ENCODE measurements at regions not wholly inside any gene's neighbourhood (a gene's known extent, or its start where the extent isn't known, plus 50 kb on each side); places are given as distances from the start of the nearest gene placed in this dataset.

- intact Hi-C loops (cut with micrococcal nuclease), result no loop called here
- H3K36me3 ChIP-seq (replicated peaks in 1 of 2; ENCODE audit: control extremely low read depth in 1 of 2, control insufficient read depth in 1 of 2, extremely low read depth in 1 of 2, insufficient read depth in 2 of 2, low read length in 1 of 2), result no peaks in the 10 kb centered on the region
- H2AFZ ChIP-seq (ENCODE audit: insufficient read depth, low read depth, low read length, poor library complexity, severe bottlenecking), result no peak overlapping the region
- no peaks in the 10 kb centered on the region for H4K20me1 ChIP-seq (ENCODE audit: control insufficient read depth, insufficient read depth, low read length, poor library complexity, severe bottlenecking)
- no peak overlapping the region for H3K4me3 ChIP-seq (ENCODE audit: control extremely low read depth in 1 of 5, extremely low read depth in 1 of 5, insufficient read depth in 1 of 5, low read depth in 2 of 5, low read length in 4 of 5)
- H3K79me2 ChIP-seq (ENCODE audit: control insufficient read depth, insufficient read depth, low read length), result no peaks in the 10 kb centered on the region
- H3K9me3 Mint-ChIP-seq (ENCODE audit: insufficient read depth), result no peaks in the 10 kb centered on the region
- DNase-seq (no peak), ATAC-seq (ENCODE audit: low read depth) (no peak)
- H3K27me3 ChIP-seq (replicated peaks in 1 of 4; ENCODE audit: control extremely low read depth in 1 of 4, control insufficient read depth in 3 of 4, insufficient read depth in 4 of 4, low read length in 3 of 4), result no peaks in the 10 kb centered on the region
- H3K27ac Mint-ChIP-seq, result no peak overlapping the region
- POLR2A ChIA-PET, result no interaction called here
- no peak overlapping the region for H3K27ac ChIP-seq (ENCODE audit: low read length in 2 of 2)
- H3K4me1 Mint-ChIP-seq, result no peaks in the 10 kb centered on the region
- H3K4me1 ChIP-seq (ENCODE audit: control insufficient read depth in 2 of 2, insufficient read depth in 2 of 2, low read length in 2 of 2), result no peaks in the 10 kb centered on the region
- no peak overlapping the region for H3K4me3 Mint-ChIP-seq
- CTCF ChIA-PET, result no interaction called here
- WGBS (ENCODE audit: insufficient coverage), result 90% methylated on average over 4 of the region's 5 CpGs
- H3K9ac ChIP-seq (ENCODE audit: low read length), result no peak overlapping the region
- TF ChIP-seq EZH2 (IDR thresholded peaks at IDR 0.05; ENCODE audit: borderline replicate concordance, insufficient read depth, low read depth, low read length, poor library complexity, severe bottlenecking) (no peak), CTCF (IDR thresholded peaks at IDR 0.05) (no peak)
- peaks cover 0 to 4% (median 0%) of the 10 kb centered on the region in 3 donors for H3K9me3 ChIP-seq (ENCODE audit: control extremely low read depth in 1 of 3, control insufficient read depth in 2 of 3, insufficient read depth in 1 of 3, low read length in 2 of 3)
- H3K4me2 ChIP-seq (replicated peaks; ENCODE audit: low read depth, low read length, poor library complexity, severe bottlenecking), result no peak overlapping the region
- H3K27me3 Mint-ChIP-seq, result peaks cover 4% of the 10 kb centered on the region
These were observed 100.7 kb downstream of the GAS1 start for GRCh38 chr9:86846656-86847055.

DNA sequence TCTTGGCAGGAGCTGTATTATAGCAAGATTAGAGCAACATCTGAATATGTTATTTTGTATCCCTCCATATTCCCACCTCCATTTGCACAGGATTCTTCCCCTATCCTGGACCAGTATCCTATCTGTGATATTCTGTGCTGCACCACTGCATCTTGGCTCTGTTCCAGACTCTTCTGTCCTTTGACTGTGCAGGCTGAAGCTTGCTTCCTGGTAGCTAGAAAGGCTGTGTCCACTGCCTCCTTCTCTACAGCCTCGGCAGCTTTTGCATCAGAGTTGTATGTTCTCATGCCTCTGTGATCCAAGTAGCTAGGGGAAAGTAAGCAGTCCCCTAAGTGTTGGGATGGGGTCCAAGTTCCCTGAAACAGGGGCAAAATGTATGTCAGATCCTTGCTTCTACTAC, 104.1 kb downstream of the GAS1 start:
- no peaks in the 10 kb centered on the region for H3K9me3 Mint-ChIP-seq (ENCODE audit: insufficient read depth)
- Histone ChIP-seq H3K27ac (ENCODE audit: low read length in 2 of 2) (no peak overlapping the region), H3K79me2 (ENCODE audit: control insufficient read depth, insufficient read depth, low read length) (no peaks in the 10 kb centered on the region), H4K20me1 (ENCODE audit: control insufficient read depth, insufficient read depth, low read length, poor library complexity, severe bottlenecking) (no peaks in the 10 kb centered on the region), H2AFZ (ENCODE audit: insufficient read depth, low read depth, low read length, poor library complexity, severe bottlenecking) (no peak overlapping the region), H3K4me1 (ENCODE audit: control insufficient read depth in 2 of 2, insufficient read depth in 2 of 2, low read length in 2 of 2) (no peaks in the 10 kb centered on the region), H3K4me3 (ENCODE audit: control extremely low read depth in 1 of 5, extremely low read depth in 1 of 5, insufficient read depth in 1 of 5, low read depth in 2 of 5, low read length in 4 of 5) (no peak overlapping the region), H3K36me3 (replicated peaks in 1 of 2; ENCODE audit: control extremely low read depth in 1 of 2, control insufficient read depth in 1 of 2, extremely low read depth in 1 of 2, insufficient read depth in 2 of 2, low read length in 1 of 2) (no peaks in the 10 kb centered on the region), H3K4me2 (replicated peaks; ENCODE audit: low read depth, low read length, poor library complexity, severe bottlenecking) (no peak overlapping the region), H3K27me3 (replicated peaks in 1 of 4; ENCODE audit: control extremely low read depth in 1 of 4, control insufficient read depth in 3 of 4, insufficient read depth in 4 of 4, low read length in 3 of 4) (no peaks in the 10 kb centered on the region), H3K9ac (ENCODE audit: low read length) (no peak overlapping the region), H3K9me3 (ENCODE audit: control extremely low read depth in 1 of 3, control insufficient read depth in 2 of 3, insufficient read depth in 1 of 3, low read length in 2 of 3) (peaks cover 0 to 4% (median 0%) of the 10 kb centered on the region in 3 donors)
- intact Hi-C loops (cut with micrococcal nuclease), result no loop called here
- H3K27ac Mint-ChIP-seq, result no peak overlapping the region
- 100% methylated on average over 1 of the region's 1 CpG for WGBS (ENCODE audit: insufficient coverage)
- no peaks in the 10 kb centered on the region for H3K4me1 Mint-ChIP-seq
- ATAC-seq (ENCODE audit: low read depth), result no peak
- peaks cover 4% of the 10 kb centered on the region for H3K27me3 Mint-ChIP-seq
- POLR2A ChIA-PET, result no interaction called here
- no peak for TF ChIP-seq CTCF (IDR thresholded peaks at IDR 0.05)
- DNase-seq, result no peak
- CTCF ChIA-PET, result no interaction called here
- H3K4me3 Mint-ChIP-seq, result no peak overlapping the region
